LNCAP (cell line): ENCODE measurements at regions not wholly inside any gene's neighbourhood (a gene's known extent, or its start where the extent isn't known, plus 50 kb on each side); places are given as distances from the start of the nearest gene placed in this dataset.

Source experiments
- TF ChIP-seq, protein P1 (sequence below): fragments of 450-650 bp; IDR thresholded peaks from 2 replicates; pipeline ENCODE4 v1.5.1; 2017; ENCODE audit warnings: mild to moderate bottlenecking

DNA sequence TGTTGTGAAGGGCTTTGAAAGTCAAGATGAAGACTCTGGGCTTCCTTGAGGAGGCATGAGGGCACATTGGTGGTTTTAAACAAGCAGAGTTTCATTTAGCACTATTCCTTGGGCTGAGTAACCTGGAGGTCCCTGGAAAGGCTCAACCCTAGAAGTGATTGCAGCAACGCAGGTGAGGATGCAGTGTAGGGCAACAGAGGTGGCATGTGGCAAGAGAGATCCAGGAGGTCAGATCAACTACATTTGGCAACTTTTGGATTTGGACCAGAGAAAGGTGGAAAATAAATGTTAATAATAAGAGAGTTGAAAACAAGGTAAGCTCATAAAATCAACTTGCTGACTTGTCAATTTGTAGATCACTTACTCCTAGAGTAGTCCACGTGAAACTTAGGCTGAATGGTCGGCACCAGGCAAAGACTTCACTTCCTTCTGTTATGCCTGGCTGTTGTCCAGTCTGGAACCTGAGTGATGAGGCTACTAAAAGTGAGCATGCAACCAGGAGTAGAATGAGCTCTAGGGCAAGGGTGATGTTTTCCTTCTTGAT lies 414.6 kb upstream of the ZMIZ1 start:
- TF ChIP-seq, protein P1, sequence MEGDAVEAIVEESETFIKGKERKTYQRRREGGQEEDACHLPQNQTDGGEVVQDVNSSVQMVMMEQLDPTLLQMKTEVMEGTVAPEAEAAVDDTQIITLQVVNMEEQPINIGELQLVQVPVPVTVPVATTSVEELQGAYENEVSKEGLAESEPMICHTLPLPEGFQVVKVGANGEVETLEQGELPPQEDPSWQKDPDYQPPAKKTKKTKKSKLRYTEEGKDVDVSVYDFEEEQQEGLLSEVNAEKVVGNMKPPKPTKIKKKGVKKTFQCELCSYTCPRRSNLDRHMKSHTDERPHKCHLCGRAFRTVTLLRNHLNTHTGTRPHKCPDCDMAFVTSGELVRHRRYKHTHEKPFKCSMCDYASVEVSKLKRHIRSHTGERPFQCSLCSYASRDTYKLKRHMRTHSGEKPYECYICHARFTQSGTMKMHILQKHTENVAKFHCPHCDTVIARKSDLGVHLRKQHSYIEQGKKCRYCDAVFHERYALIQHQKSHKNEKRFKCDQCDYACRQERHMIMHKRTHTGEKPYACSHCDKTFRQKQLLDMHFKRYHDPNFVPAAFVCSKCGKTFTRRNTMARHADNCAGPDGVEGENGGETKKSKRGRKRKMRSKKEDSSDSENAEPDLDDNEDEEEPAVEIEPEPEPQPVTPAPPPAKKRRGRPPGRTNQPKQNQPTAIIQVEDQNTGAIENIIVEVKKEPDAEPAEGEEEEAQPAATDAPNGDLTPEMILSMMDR: no peak

DNA sequence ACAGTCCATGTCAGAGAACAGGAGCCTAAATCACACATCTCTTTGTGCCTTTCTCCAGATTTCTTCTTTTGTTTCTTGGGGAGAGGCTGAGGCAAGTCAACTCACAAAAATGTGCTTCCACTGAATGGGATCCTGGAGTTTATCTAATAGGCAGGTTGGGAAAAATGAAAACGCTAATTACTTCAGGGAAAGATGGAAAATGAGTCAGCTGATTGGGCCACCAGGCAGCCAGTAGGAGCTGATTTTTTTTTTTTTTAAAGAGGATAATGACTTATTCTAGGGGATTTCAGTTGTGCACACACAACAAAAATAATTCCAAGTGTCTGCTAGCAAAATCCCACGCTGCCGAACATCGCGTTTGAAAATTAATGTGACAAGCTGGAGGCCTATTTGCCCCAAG lies 412.8 kb upstream of the ZMIZ1 start:
- TF ChIP-seq, protein P1: no peak

GRCh38 chr10:78656417-78657162 lies 412.2 kb upstream of the ZMIZ1 start:
- TF ChIP-seq, protein P1: no peak

DNA sequence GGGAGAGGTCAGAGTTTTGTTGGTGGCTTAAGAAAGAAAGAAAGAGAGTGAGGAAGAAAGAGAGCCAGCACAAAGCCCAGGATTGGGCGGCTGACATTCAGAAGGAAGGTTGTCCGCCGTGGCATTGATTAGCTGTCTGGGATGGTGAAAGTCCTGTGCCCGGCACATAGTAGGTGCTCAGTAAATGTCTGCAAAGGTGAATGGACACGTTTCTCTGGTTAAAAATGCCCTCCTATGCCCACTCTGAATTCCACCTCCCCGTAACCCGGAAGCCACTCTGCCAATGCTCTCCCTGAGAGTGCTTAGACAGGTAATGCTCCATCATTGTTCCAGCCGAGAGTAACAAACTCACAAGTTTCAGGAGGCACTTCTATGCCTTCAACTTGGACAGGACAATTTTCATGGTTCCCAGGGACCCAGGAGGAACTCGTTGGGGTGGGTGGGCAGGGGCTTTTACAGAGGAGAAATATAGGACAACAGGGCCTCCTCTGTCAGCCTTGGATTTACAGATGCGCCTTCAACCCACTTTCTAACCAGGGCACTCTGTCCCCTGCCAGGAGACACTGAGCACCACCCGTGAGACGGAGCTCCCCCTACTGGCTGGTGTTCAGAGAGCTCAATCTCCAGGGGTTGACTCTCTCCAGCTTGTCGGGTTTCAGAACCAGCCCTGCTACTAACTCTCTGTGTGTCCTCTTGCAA lies 411.5 kb upstream of the ZMIZ1 start:
- TF ChIP-seq, protein P1: peak; percentile 73; the same call in 1 of the 2 replicates

DNA sequence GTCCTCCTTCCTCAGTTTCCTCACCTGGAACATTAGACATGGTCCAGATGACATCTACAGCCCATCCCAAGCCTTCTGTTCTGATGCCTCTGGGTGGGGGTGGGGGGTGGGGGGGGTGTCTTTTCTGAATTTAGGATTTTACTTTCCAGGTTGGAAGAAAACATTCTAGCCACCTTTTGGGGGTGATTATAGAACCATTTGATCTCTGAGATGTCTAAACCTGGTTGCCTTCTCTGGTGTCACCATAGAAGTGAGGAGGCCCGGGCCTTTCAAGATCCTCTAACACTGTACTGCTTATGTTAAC lies 411.0 kb upstream of the ZMIZ1 start:
- TF ChIP-seq, protein P1: no peak

GRCh38 chr10:78658645-78659597 lies 409.8 kb upstream of the ZMIZ1 start:
- TF ChIP-seq, protein P1: no peak

GRCh38 chr10:78659598-78659967 lies 409.2 kb upstream of the ZMIZ1 start:
- TF ChIP-seq, protein P1: no peak
